ENCODE measurements at regions not wholly inside any gene's neighbourhood (a gene's known extent, or its start where the extent isn't known, plus 50 kb on each side); places are given as distances from the start of the nearest gene placed in this dataset.

- Histone ChIP-seq H3K27me3 (ENCODE audit: insufficient read depth, poor library complexity, severe bottlenecking) (peaks cover 17% of the 10 kb centered on the region), H3K4me1 (ENCODE audit: insufficient read depth, poor library complexity, severe bottlenecking) (no peaks in the 10 kb centered on the region), H3K4me3 (ENCODE audit: severe bottlenecking) (no peak overlapping the region), H3K9me3 (ENCODE audit: severe bottlenecking) (no peaks in the 10 kb centered on the region), H3K36me3 (ENCODE audit: low read depth) (no peaks in the 10 kb centered on the region), H3K27ac (ENCODE audit: poor library complexity, severe bottlenecking) (no peak overlapping the region)
- ATAC-seq (ENCODE audit: low read depth): no peak
- no peak for TF ChIP-seq CTCF (IDR thresholded peaks at IDR 0.05; ENCODE audit: poor library complexity, severe bottlenecking)
- DNase-seq (ENCODE audit: low spot score): peak; percentile 55
Measured at GRCh38 chr14:104287301-104288009, 149.1 kb downstream of the KIF26A start.

GRCh38 chr14:104288272-104288671 lies 149.9 kb downstream of the KIF26A start:
- no peak overlapping the region for H3K4me3 ChIP-seq (ENCODE audit: severe bottlenecking)
- peaks cover 9% of the 10 kb centered on the region for H3K27me3 ChIP-seq (ENCODE audit: insufficient read depth, poor library complexity, severe bottlenecking)
- peak; percentile 39 for DNase-seq (ENCODE audit: low spot score)
- H3K36me3 ChIP-seq (ENCODE audit: low read depth): no peaks in the 10 kb centered on the region
- no peak for ATAC-seq (ENCODE audit: low read depth)
- no peaks in the 10 kb centered on the region for H3K9me3 ChIP-seq (ENCODE audit: severe bottlenecking)
- H3K27ac ChIP-seq (ENCODE audit: poor library complexity, severe bottlenecking): no peak overlapping the region
- no peaks in the 10 kb centered on the region for H3K4me1 ChIP-seq (ENCODE audit: insufficient read depth, poor library complexity, severe bottlenecking)
- TF ChIP-seq CTCF (IDR thresholded peaks at IDR 0.05; ENCODE audit: poor library complexity, severe bottlenecking): no peak

GRCh38 chr14:104289507-104289906 lies 151.1 kb downstream of the KIF26A start:
- Histone ChIP-seq H3K27me3 (ENCODE audit: insufficient read depth, poor library complexity, severe bottlenecking) (peaks cover 10% of the 10 kb centered on the region), H3K36me3 (ENCODE audit: low read depth) (no peaks in the 10 kb centered on the region), H3K4me1 (ENCODE audit: insufficient read depth, poor library complexity, severe bottlenecking) (no peaks in the 10 kb centered on the region), H3K27ac (ENCODE audit: poor library complexity, severe bottlenecking) (no peak overlapping the region), H3K9me3 (ENCODE audit: severe bottlenecking) (no peaks in the 10 kb centered on the region), H3K4me3 (ENCODE audit: severe bottlenecking) (no peak overlapping the region)
- TF ChIP-seq CTCF (IDR thresholded peaks at IDR 0.05; ENCODE audit: poor library complexity, severe bottlenecking): no peak
- ATAC-seq (ENCODE audit: low read depth) (no peak), DNase-seq (ENCODE audit: low spot score) (no peak)

- H3K4me1 ChIP-seq (ENCODE audit: insufficient read depth, poor library complexity, severe bottlenecking): no peaks in the 10 kb centered on the region
- no peak overlapping the region for H3K27ac ChIP-seq (ENCODE audit: poor library complexity, severe bottlenecking)
- H3K27me3 ChIP-seq (ENCODE audit: insufficient read depth, poor library complexity, severe bottlenecking): peaks cover 10% of the 10 kb centered on the region
- peak; percentile 57 for DNase-seq (ENCODE audit: low spot score)
- H3K4me3 ChIP-seq (ENCODE audit: severe bottlenecking): no peak overlapping the region
- no peak for TF ChIP-seq CTCF (IDR thresholded peaks at IDR 0.05; ENCODE audit: poor library complexity, severe bottlenecking)
- H3K36me3 ChIP-seq (ENCODE audit: low read depth): no peaks in the 10 kb centered on the region
- no peaks in the 10 kb centered on the region for H3K9me3 ChIP-seq (ENCODE audit: severe bottlenecking)
- no peak for ATAC-seq (ENCODE audit: low read depth)
Measured at GRCh38 chr14:104290058-104290667, 151.8 kb downstream of the KIF26A start.

- H3K4me1 ChIP-seq (ENCODE audit: insufficient read depth, poor library complexity, severe bottlenecking): no peaks in the 10 kb centered on the region
Measured at GRCh38 chr14:104290756-104291122, 152.4 kb downstream of the KIF26A start.

More at GRCh38 chr14:104290756-104291122, 152.4 kb downstream of the KIF26A start:
- H3K9me3 ChIP-seq (ENCODE audit: severe bottlenecking): no peaks in the 10 kb centered on the region
- TF ChIP-seq CTCF (IDR thresholded peaks at IDR 0.05; ENCODE audit: poor library complexity, severe bottlenecking): no peak
- H3K36me3 ChIP-seq (ENCODE audit: low read depth): no peaks in the 10 kb centered on the region
- no peak for ATAC-seq (ENCODE audit: low read depth)
- peaks cover 10% of the 10 kb centered on the region for H3K27me3 ChIP-seq (ENCODE audit: insufficient read depth, poor library complexity, severe bottlenecking)
- H3K27ac ChIP-seq (ENCODE audit: poor library complexity, severe bottlenecking): no peak overlapping the region
- no peak overlapping the region for H3K4me3 ChIP-seq (ENCODE audit: severe bottlenecking)
- DNase-seq (ENCODE audit: low spot score): peak; percentile 59
